Endothelial cell (in vitro differentiated cells): ENCODE measurements at regions not wholly inside any gene's neighbourhood (a gene's known extent, or its start where the extent isn't known, plus 50 kb on each side); places are given as distances from the start of the nearest gene placed in this dataset.

Experiments used
- DNase-seq: peaks from one replicate; pipeline ENCODE4 v3.0.0; 2021; ENCODE audit warnings: low spot score
- H3K27ac Mint-ChIP-seq: one replicate; pipeline ENCODE4 v1.8.0; 2021; ENCODE audit warnings: mixed read lengths, inconsistent platforms; ENCODE audit not compliant: unreplicated experiment
- H3K27me3 Mint-ChIP-seq: one replicate; pipeline ENCODE4 v1.8.0; 2021; ENCODE audit warnings: mild to moderate bottlenecking, moderate library complexity, mixed read lengths, inconsistent platforms; ENCODE audit not compliant: unreplicated experiment
- H3K36me3 Mint-ChIP-seq: one replicate; pipeline ENCODE4 v1.8.0; 2021; ENCODE audit warnings: mild to moderate bottlenecking, low read depth, mixed read lengths, inconsistent platforms; ENCODE audit not compliant: unreplicated experiment
- H3K4me1 Mint-ChIP-seq: one replicate; pipeline ENCODE4 v1.8.0; 2021; ENCODE audit warnings: mild to moderate bottlenecking, mixed read lengths, inconsistent platforms; ENCODE audit not compliant: unreplicated experiment
- H3K4me3 Mint-ChIP-seq: one replicate; pipeline ENCODE4 v1.8.0; 2021; ENCODE audit warnings: mild to moderate bottlenecking, mixed read lengths, inconsistent platforms; ENCODE audit not compliant: unreplicated experiment
- H3K9me3 Mint-ChIP-seq: one replicate; pipeline ENCODE4 v1.8.0; 2021; ENCODE audit warnings: mixed read lengths, inconsistent platforms; ENCODE audit not compliant: unreplicated experiment
- CTCF ChIP-seq: fragments of 200-600 bp; sonication (generic); IDR thresholded peaks from one replicate; pipeline ENCODE4 v1.5.0; 2021; ENCODE audit warnings: antibody characterized with exemption; ENCODE audit not compliant: unreplicated experiment

- Mint-ChIP-seq H3K4me3 (no peak overlapping the region), H3K9me3 (no peaks in the 10 kb centered on the region), H3K4me1 (peaks cover 15% of the 10 kb centered on the region), H3K36me3 (no peaks in the 10 kb centered on the region), H3K27me3 (no peaks in the 10 kb centered on the region), H3K27ac (no peak overlapping the region)
- no peak for TF ChIP-seq CTCF
- no peak for DNase-seq
Observed at GRCh38 chr11:26254378-26254777, 77.6 kb upstream of the ANO3 start.

GRCh38 chr11:26263769-26264168, 68.2 kb upstream of the ANO3 start:
- no peak for TF ChIP-seq CTCF
- H3K36me3 Mint-ChIP-seq = no peaks in the 10 kb centered on the region
- H3K27me3 Mint-ChIP-seq = no peaks in the 10 kb centered on the region
- no peaks in the 10 kb centered on the region for H3K9me3 Mint-ChIP-seq
- H3K4me1 Mint-ChIP-seq = no peaks in the 10 kb centered on the region
- DNase-seq = no peak
- H3K27ac Mint-ChIP-seq = no peak overlapping the region
- H3K4me3 Mint-ChIP-seq = no peak overlapping the region

GRCh38 chr11:26264266-26264665, 67.7 kb upstream of the ANO3 start:
- H3K4me1 Mint-ChIP-seq = no peaks in the 10 kb centered on the region
- no peaks in the 10 kb centered on the region for H3K27me3 Mint-ChIP-seq
- H3K9me3 Mint-ChIP-seq = no peaks in the 10 kb centered on the region
- TF ChIP-seq CTCF = no peak
- no peak overlapping the region for H3K4me3 Mint-ChIP-seq
- H3K36me3 Mint-ChIP-seq = no peaks in the 10 kb centered on the region
- H3K27ac Mint-ChIP-seq = no peak overlapping the region
- DNase-seq = no peak

GRCh38 chr11:26268980-26269660, 62.8 kb upstream of the ANO3 start:
- H3K4me1 Mint-ChIP-seq = no peaks in the 10 kb centered on the region
- no peak overlapping the region for H3K27ac Mint-ChIP-seq
- no peaks in the 10 kb centered on the region for H3K36me3 Mint-ChIP-seq
- no peak overlapping the region for H3K4me3 Mint-ChIP-seq
- TF ChIP-seq CTCF = no peak
- DNase-seq = no peak
- peaks cover 1% of the 10 kb centered on the region for H3K27me3 Mint-ChIP-seq
- H3K9me3 Mint-ChIP-seq = no peaks in the 10 kb centered on the region

- TF ChIP-seq CTCF = no peak
- no peaks in the 10 kb centered on the region for H3K36me3 Mint-ChIP-seq
- no peak for DNase-seq
- H3K4me3 Mint-ChIP-seq = no peak overlapping the region
- H3K27me3 Mint-ChIP-seq = peaks cover 1% of the 10 kb centered on the region
- H3K4me1 Mint-ChIP-seq = no peaks in the 10 kb centered on the region
- H3K27ac Mint-ChIP-seq = no peak overlapping the region
- no peaks in the 10 kb centered on the region for H3K9me3 Mint-ChIP-seq
Observed at GRCh38 chr11:26271666-26272065, 60.3 kb upstream of the ANO3 start.
